Nephron progenitor cell (in vitro differentiated cells): ENCODE measurements at regions not wholly inside any gene's neighbourhood (a gene's known extent, or its start where the extent isn't known, plus 50 kb on each side); places are given as distances from the start of the nearest gene placed in this dataset.

Experiments
- DNase-seq: peaks from one replicate; pipeline ENCODE4 v3.0.0; 2021
- H3K27ac Mint-ChIP-seq: 2 replicates; pipeline ENCODE4 v1.8.0; 2021; ENCODE audit warnings: mild to moderate bottlenecking, moderate library complexity, mixed read lengths
- H3K27me3 Mint-ChIP-seq: 2 replicates; pipeline ENCODE4 v1.8.0; 2021; ENCODE audit warnings: mild to moderate bottlenecking, low read depth, mixed read lengths; ENCODE audit not compliant: poor library complexity
- H3K36me3 Mint-ChIP-seq: 2 replicates; pipeline ENCODE4 v1.8.0; 2021; ENCODE audit warnings: low read depth, mixed read lengths
- H3K4me1 Mint-ChIP-seq: 2 replicates; pipeline ENCODE4 v1.8.0; 2021; ENCODE audit warnings: mixed read lengths
- H3K4me3 Mint-ChIP-seq: 2 replicates; pipeline ENCODE4 v1.8.0; 2021; ENCODE audit warnings: mild to moderate bottlenecking, moderate library complexity, mixed read lengths
- H3K9me3 Mint-ChIP-seq: 2 replicates; pipeline ENCODE4 v1.8.0; 2021; ENCODE audit warnings: mild to moderate bottlenecking, moderate library complexity, mixed read lengths
- TF ChIP-seq, protein P1 (sequence below): fragments of 200-600 bp; sonication (generic); IDR thresholded peaks from 2 replicates; pipeline ENCODE4 v1.5.0; 2021; ENCODE audit warnings: antibody characterized with exemption

DNA sequence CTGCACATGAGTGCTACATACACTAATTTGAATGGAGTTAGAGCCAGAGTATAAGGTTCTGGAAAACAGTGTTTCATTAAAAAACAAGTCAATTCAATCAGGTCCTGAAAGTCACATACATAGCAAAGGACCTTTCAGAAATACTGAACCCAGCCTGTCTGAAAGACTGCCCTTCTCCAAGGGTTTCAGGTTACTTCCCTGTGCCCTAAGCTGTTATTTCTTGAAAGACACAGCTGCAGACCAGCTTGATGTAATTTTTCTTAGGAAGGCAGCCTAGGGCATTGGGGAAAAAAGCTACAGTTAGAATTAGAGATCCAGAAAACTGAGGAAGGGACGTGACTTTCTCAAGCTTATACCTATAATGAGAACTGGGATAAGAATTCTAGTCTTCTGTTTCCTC is 155.9 kb upstream of the MAOA start:
- peak overlapping the region; percentile 94 for H3K27ac Mint-ChIP-seq
- H3K4me1 Mint-ChIP-seq, result peaks cover 51% of the 10 kb centered on the region
- peaks cover 4% of the 10 kb centered on the region for H3K36me3 Mint-ChIP-seq

DNA sequence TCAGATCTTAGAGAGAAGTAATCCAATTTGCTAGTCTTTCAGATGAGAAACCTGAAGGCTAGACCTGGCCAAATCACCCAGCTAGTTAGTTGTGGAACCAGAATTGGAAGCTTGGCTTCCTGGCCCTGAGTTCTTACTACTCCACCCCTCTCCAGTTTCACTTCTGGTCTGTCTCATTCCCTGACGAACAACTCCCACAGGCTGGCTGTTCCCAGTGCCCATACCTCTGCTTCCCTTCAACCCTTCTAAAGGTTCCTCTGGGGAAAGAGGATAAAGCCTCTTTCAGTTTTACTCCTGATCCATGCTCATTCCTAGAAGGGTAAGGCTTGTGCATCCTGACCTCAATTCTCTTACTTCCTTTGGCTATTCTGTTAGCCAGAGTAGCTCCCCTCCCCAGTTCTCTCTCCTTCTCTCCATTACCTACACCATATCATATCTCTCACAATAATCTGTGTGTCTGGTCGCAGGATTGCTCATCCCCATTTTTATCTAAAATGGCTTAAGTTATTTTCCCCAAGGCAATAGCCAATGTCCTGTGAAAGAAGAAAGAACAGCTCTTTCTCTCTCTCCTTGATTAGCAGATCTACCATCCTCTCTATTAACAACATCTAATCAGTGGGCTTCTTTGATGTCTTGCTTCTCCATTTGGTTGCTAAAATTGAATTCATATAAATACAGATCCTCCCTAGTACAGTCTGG is 155.0 kb upstream of the MAOA start:
- Mint-ChIP-seq H3K36me3 (peaks cover 4% of the 10 kb centered on the region), H3K27ac (peak overlapping the region; percentile 83), H3K9me3 (peaks cover 8% of the 10 kb centered on the region), H3K4me1 (peaks cover 60% of the 10 kb centered on the region), H3K27me3 (no peaks in the 10 kb centered on the region), H3K4me3 (peak overlapping the region; percentile 2)
- TF ChIP-seq, protein P1, sequence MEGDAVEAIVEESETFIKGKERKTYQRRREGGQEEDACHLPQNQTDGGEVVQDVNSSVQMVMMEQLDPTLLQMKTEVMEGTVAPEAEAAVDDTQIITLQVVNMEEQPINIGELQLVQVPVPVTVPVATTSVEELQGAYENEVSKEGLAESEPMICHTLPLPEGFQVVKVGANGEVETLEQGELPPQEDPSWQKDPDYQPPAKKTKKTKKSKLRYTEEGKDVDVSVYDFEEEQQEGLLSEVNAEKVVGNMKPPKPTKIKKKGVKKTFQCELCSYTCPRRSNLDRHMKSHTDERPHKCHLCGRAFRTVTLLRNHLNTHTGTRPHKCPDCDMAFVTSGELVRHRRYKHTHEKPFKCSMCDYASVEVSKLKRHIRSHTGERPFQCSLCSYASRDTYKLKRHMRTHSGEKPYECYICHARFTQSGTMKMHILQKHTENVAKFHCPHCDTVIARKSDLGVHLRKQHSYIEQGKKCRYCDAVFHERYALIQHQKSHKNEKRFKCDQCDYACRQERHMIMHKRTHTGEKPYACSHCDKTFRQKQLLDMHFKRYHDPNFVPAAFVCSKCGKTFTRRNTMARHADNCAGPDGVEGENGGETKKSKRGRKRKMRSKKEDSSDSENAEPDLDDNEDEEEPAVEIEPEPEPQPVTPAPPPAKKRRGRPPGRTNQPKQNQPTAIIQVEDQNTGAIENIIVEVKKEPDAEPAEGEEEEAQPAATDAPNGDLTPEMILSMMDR, result no peak
- no peak for DNase-seq

More for the DNA sequence above, 155.9 kb upstream of the MAOA start:
- no peak for DNase-seq
- Mint-ChIP-seq H3K27me3 (no peaks in the 10 kb centered on the region), H3K4me3 (no peak overlapping the region), H3K9me3 (peaks cover 8% of the 10 kb centered on the region)
- TF ChIP-seq, protein P1, result no peak

DNA sequence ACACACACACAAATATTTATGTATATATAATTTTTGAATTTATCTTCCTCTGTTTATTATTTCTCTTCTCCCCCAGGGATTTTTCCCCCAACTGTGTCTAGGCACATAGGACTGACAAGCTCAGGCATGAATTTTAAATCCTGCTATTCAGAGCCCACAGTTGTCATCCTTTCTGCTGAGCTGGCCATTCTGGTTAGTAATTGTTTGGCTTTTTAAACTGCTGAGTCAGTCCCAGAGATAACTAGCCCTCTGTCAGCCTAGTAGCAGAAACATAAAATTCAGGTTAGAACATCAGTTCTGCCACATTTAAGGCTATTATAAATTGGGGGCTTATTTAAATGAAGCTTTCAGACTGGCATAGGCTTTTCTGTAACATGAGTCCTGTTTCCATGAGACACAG is 151.7 kb upstream of the MAOA start:
- DNase-seq, result no peak
- H3K27ac Mint-ChIP-seq, result peak overlapping the region; percentile 79
- peaks cover 64% of the 10 kb centered on the region for H3K4me1 Mint-ChIP-seq
- TF ChIP-seq, protein P1, result no peak
- no peaks in the 10 kb centered on the region for H3K36me3 Mint-ChIP-seq
- no peak overlapping the region for H3K4me3 Mint-ChIP-seq
- H3K9me3 Mint-ChIP-seq, result no peaks in the 10 kb centered on the region
- H3K27me3 Mint-ChIP-seq, result no peaks in the 10 kb centered on the region

DNA sequence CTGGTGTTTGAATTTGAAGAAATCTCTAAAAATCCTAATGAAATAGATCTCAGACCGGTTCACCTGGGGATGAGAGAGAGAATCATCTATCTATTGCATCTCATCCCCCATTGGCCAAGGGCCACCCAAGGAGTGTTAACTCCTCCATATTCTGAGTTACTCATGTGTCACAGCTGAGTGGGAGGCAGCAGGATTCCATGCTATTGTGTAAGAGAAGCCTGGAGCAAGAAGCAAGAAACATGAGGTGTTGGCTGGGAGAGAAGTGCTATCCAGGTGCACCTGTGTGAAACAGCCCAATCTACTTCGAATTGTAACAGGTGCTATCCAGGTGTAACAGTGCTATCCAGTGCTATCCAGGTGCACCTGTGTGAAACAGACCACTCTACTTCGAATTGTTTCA is 150.3 kb upstream of the MAOA start:
- H3K36me3 Mint-ChIP-seq, result no peaks in the 10 kb centered on the region
- TF ChIP-seq, protein P1, result no peak
- no peaks in the 10 kb centered on the region for H3K27me3 Mint-ChIP-seq
- H3K4me3 Mint-ChIP-seq, result no peak overlapping the region
- peaks cover 51% of the 10 kb centered on the region for H3K4me1 Mint-ChIP-seq
- H3K9me3 Mint-ChIP-seq, result no peaks in the 10 kb centered on the region
- H3K27ac Mint-ChIP-seq, result no peak overlapping the region
- DNase-seq, result peak; percentile 11

DNA sequence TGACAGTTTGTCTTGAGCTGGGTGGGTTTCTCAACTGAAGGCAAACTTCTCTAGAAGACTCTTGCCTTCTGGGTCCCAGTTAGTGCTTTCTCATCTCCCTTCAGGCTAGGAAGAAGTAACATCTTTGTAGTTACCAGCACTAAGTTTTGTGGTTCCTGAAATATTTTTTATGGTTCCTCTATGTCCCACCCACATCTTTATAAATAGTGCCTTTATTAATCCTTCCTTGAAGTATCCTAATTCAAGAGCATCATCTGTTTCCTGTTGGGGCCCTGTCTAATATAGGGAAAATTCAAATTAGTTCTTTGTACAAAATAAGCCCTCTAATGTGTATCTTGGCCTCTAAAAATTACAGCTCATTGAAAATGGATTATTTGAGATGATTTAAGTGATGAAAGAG is 147.4 kb upstream of the MAOA start:
- TF ChIP-seq, protein P1, result no peak
- DNase-seq, result no peak
- Mint-ChIP-seq H3K36me3 (no peaks in the 10 kb centered on the region), H3K4me1 (peaks cover 28% of the 10 kb centered on the region), H3K27ac (no peak overlapping the region), H3K9me3 (no peaks in the 10 kb centered on the region), H3K27me3 (no peaks in the 10 kb centered on the region), H3K4me3 (no peak overlapping the region)

DNA sequence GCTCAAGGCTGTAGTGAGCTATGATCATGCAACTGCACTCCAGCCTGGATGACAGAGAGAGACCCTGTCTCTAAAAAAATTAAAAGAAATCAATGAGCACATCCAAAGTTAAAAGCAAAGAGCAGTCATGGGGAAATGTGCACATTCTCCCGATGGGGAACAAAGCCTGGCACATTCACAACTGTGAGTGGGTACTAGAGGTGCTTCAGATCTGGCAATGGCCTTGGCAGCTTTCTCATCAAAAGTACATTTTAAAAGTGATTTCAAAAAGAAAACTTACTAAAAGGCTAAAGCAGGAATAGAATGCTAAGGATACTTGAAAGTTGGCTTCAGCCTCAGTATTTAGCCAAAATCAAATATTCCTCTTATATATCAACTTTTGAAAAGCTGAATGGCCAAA is 145.9 kb upstream of the MAOA start:
- no peaks in the 10 kb centered on the region for H3K9me3 Mint-ChIP-seq
- DNase-seq, result no peak
- H3K27ac Mint-ChIP-seq, result no peak overlapping the region
- TF ChIP-seq, protein P1, result no peak
- no peak overlapping the region for H3K4me3 Mint-ChIP-seq
- no peaks in the 10 kb centered on the region for H3K36me3 Mint-ChIP-seq
- H3K27me3 Mint-ChIP-seq, result peaks cover 3% of the 10 kb centered on the region
- peaks cover 21% of the 10 kb centered on the region for H3K4me1 Mint-ChIP-seq
